GM23338 (cell line): ENCODE measurements at regions not wholly inside any gene's neighbourhood (a gene's known extent, or its start where the extent isn't known, plus 50 kb on each side); places are given as distances from the start of the nearest gene placed in this dataset.

ENCODE experiments used
- ATAC-seq: fragments of 200-7000 bp; cut with Tn5 transposase; 3 replicates; pipeline ENCODE4 v1.9.1; 2020
- DNase-seq: peaks from one replicate; pipeline ENCODE4 v3.0.0-alpha.2; 2015; ENCODE audit warnings: low spot score
- H2AFZ ChIP-seq: fragments of 200-600 bp; sonication (generic); 2 replicates; pipeline ENCODE4 v1.8.0; 2016; ENCODE audit warnings: antibody characterized with exemption, mild to moderate bottlenecking, moderate library complexity
- H3F3A ChIP-seq: fragments of 200-600 bp; sonication (generic); replicated peaks from 2 replicates; pipeline ENCODE4 v1.8.0; 2017; ENCODE audit warnings: antibody characterized with exemption, mixed run types, low read depth
- H3K27ac ChIP-seq: fragments of 200-600 bp; sonication (generic); 2 replicates; pipeline ENCODE4 v1.6.1; 2016; ENCODE audit warnings: low read depth
- H3K27me3 ChIP-seq: fragments of 200-600 bp; sonication (generic); 2 replicates; pipeline ENCODE4 v1.8.0; 2016; ENCODE audit warnings: mild to moderate bottlenecking, mixed run types, moderate library complexity; ENCODE audit not compliant: insufficient read depth
- H3K36me3 ChIP-seq: fragments of 200-600 bp; sonication (generic); 2 replicates; pipeline ENCODE4 v1.8.0; 2016; ENCODE audit warnings: mild to moderate bottlenecking; ENCODE audit not compliant: insufficient read depth
- H3K4me1 ChIP-seq: fragments of 200-600 bp; sonication (generic); 2 replicates; pipeline ENCODE4 v1.8.0; 2016; ENCODE audit warnings: mild to moderate bottlenecking, moderate library complexity; ENCODE audit not compliant: insufficient read depth
- H3K4me2 ChIP-seq: fragments of 200-600 bp; sonication (generic); 2 replicates; pipeline ENCODE4 v1.7.1; 2017; ENCODE audit warnings: mixed run types
- H3K4me3 ChIP-seq: fragments of 200-600 bp; sonication (generic); 2 replicates; pipeline ENCODE4 v1.6.1; 2016; ENCODE audit warnings: mixed run types
- H3K79me2 ChIP-seq: fragments of 200-600 bp; sonication (generic); replicated peaks from 2 replicates; pipeline ENCODE4 v1.8.0; 2017; ENCODE audit warnings: mild to moderate bottlenecking; ENCODE audit not compliant: insufficient read depth
- H3K9me2 ChIP-seq: fragments of 200-600 bp; sonication (generic); 2 replicates; pipeline ENCODE4 v1.8.0; 2017; ENCODE audit not compliant: insufficient read depth
- H4K20me1 ChIP-seq: fragments of 200-600 bp; sonication (generic); replicated peaks from 2 replicates; pipeline ENCODE4 v1.8.0; 2017; ENCODE audit warnings: mild to moderate bottlenecking; ENCODE audit not compliant: insufficient read depth
- H3K27ac Mint-ChIP-seq: 2 replicates; pipeline ENCODE4 v1.8.0; 2020; ENCODE audit warnings: inconsistent platforms, mild to moderate bottlenecking, moderate library complexity, mixed read lengths
- H3K27me3 Mint-ChIP-seq: 3 replicates; pipeline ENCODE4 v1.8.0; 2022; ENCODE audit warnings: low read depth, mild to moderate bottlenecking, moderate library complexity, mixed read lengths, inconsistent platforms; ENCODE audit not compliant: insufficient read depth, poor library complexity
- H3K36me3 Mint-ChIP-seq: 3 replicates; pipeline ENCODE4 v1.8.0; 2021; ENCODE audit warnings: low read depth, mild to moderate bottlenecking, inconsistent platforms, moderate library complexity, mixed read lengths
- H3K4me1 Mint-ChIP-seq: 3 replicates; pipeline ENCODE4 v1.8.0; 2020; ENCODE audit warnings: mild to moderate bottlenecking, inconsistent platforms, mixed read lengths
- H3K4me3 Mint-ChIP-seq: 3 replicates; pipeline ENCODE4 v1.8.0; 2021; ENCODE audit warnings: moderate library complexity, mild to moderate bottlenecking, inconsistent platforms, mixed read lengths
- H3K9me3 Mint-ChIP-seq: 3 replicates; pipeline ENCODE4 v1.8.0; 2020; ENCODE audit warnings: moderate library complexity, mild to moderate bottlenecking, inconsistent platforms, mixed read lengths
- CREB1 ChIP-seq: fragments of 250-450 bp; sonication (Bioruptor Pico); IDR thresholded peaks from 2 replicates; pipeline ENCODE4 v1.5.0; 2020; ENCODE audit warnings: low read depth, mild to moderate bottlenecking, moderate library complexity
- EZH2 ChIP-seq: fragments of 200-600 bp; sonication (generic); IDR thresholded peaks from one replicate; pipeline ENCODE4 v1.8.0; 2017; ENCODE audit warnings: antibody characterized with exemption, mild to moderate bottlenecking, low read depth; ENCODE audit not compliant: unreplicated experiment
- EZH2phosphoT487 ChIP-seq: fragments of 200-600 bp; sonication (generic); IDR thresholded peaks from one replicate; pipeline ENCODE4 v1.8.1; 2018; ENCODE audit warnings: antibody characterized with exemption; ENCODE audit not compliant: unreplicated experiment
- JUNB ChIP-seq: IDR thresholded peaks from one replicate; pipeline ENCODE4 v1.6.1; 2016; ENCODE audit warnings: antibody characterized with exemption; ENCODE audit not compliant: unreplicated experiment
- NANOG ChIP-seq: IDR thresholded peaks from 2 replicates; pipeline ENCODE4 v1.6.1; 2016; ENCODE audit warnings: antibody characterized with exemption, borderline replicate concordance
- POLR2AphosphoS5 ChIP-seq: IDR thresholded peaks from 2 replicates; pipeline ENCODE4 v1.6.1; 2016; ENCODE audit warnings: antibody characterized with exemption, low read depth
- REST ChIP-seq: IDR thresholded peaks from one replicate; pipeline ENCODE4 v1.6.1; 2018; ENCODE audit warnings: antibody characterized with exemption; ENCODE audit not compliant: unreplicated experiment
- STAT1 ChIP-seq: IDR thresholded peaks from one replicate; pipeline ENCODE4 v1.6.1; 2016; ENCODE audit warnings: antibody characterized with exemption; ENCODE audit not compliant: unreplicated experiment
- ZNF114 ChIP-seq: fragments of 250-450 bp; sonication (Bioruptor Pico); IDR thresholded peaks from 2 replicates; pipeline ENCODE4 v1.5.0; 2020; ENCODE audit warnings: mild to moderate bottlenecking, moderate library complexity
- ZNF331 ChIP-seq: fragments of 250-450 bp; sonication (Bioruptor Pico); IDR thresholded peaks from 2 replicates; pipeline ENCODE4 v1.5.0; 2020; ENCODE audit warnings: low read depth, mild to moderate bottlenecking, moderate library complexity
- TF ChIP-seq, protein P1 (sequence below): IDR thresholded peaks from 2 replicates; pipeline ENCODE4 v1.6.1; 2016; ENCODE audit warnings: antibody characterized with exemption
- TF ChIP-seq, protein P2 (sequence below): fragments of 250-450 bp; sonication (Bioruptor Pico); IDR thresholded peaks from 2 replicates; pipeline ENCODE4 v1.5.0; 2020; ENCODE audit warnings: mild to moderate bottlenecking, moderate library complexity
- TF ChIP-seq, protein P3 (sequence below), 2 experiments: fragments of 200-600 bp in 1 of 2; sonication (generic) in 1 of 2; conservative IDR thresholded peaks; 2 replicates each; pipeline versions ENCODE4 v1.5.1 to v1.6.1; 2016 to 2017; ENCODE audit warnings: antibody characterized with exemption in 2 of 2, low read depth in 2 of 2, mild to moderate bottlenecking in 2 of 2, moderate library complexity in 1 of 2

- DNase-seq = no peak
Measured at GRCh38 chr18:78918707-78919106, 60.9 kb upstream of the SALL3 start.

More at GRCh38 chr18:78918707-78919106, 60.9 kb upstream of the SALL3 start:
- Histone ChIP-seq H3K4me1 (no peaks in the 10 kb centered on the region), H3K9me2 (no peaks in the 10 kb centered on the region), H4K20me1 (no peaks in the 10 kb centered on the region), H3K27ac (no peak overlapping the region), H3K79me2 (no peaks in the 10 kb centered on the region), H3K4me3 (no peak overlapping the region), H3F3A (no peaks in the 10 kb centered on the region), H3K36me3 (no peaks in the 10 kb centered on the region), H3K4me2 (no peak overlapping the region), H3K27me3 (no peaks in the 10 kb centered on the region), H2AFZ (no peak overlapping the region)
- peaks cover 11% of the 10 kb centered on the region for H3K36me3 Mint-ChIP-seq
- TF ChIP-seq JUNB = no peak
- no peak for TF ChIP-seq POLR2AphosphoS5
- TF ChIP-seq NANOG = no peak
- TF ChIP-seq REST = no peak
- TF ChIP-seq, protein P1, sequence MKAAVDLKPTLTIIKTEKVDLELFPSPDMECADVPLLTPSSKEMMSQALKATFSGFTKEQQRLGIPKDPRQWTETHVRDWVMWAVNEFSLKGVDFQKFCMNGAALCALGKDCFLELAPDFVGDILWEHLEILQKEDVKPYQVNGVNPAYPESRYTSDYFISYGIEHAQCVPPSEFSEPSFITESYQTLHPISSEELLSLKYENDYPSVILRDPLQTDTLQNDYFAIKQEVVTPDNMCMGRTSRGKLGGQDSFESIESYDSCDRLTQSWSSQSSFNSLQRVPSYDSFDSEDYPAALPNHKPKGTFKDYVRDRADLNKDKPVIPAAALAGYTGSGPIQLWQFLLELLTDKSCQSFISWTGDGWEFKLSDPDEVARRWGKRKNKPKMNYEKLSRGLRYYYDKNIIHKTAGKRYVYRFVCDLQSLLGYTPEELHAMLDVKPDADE = no peak
- TF ChIP-seq, protein P2, sequence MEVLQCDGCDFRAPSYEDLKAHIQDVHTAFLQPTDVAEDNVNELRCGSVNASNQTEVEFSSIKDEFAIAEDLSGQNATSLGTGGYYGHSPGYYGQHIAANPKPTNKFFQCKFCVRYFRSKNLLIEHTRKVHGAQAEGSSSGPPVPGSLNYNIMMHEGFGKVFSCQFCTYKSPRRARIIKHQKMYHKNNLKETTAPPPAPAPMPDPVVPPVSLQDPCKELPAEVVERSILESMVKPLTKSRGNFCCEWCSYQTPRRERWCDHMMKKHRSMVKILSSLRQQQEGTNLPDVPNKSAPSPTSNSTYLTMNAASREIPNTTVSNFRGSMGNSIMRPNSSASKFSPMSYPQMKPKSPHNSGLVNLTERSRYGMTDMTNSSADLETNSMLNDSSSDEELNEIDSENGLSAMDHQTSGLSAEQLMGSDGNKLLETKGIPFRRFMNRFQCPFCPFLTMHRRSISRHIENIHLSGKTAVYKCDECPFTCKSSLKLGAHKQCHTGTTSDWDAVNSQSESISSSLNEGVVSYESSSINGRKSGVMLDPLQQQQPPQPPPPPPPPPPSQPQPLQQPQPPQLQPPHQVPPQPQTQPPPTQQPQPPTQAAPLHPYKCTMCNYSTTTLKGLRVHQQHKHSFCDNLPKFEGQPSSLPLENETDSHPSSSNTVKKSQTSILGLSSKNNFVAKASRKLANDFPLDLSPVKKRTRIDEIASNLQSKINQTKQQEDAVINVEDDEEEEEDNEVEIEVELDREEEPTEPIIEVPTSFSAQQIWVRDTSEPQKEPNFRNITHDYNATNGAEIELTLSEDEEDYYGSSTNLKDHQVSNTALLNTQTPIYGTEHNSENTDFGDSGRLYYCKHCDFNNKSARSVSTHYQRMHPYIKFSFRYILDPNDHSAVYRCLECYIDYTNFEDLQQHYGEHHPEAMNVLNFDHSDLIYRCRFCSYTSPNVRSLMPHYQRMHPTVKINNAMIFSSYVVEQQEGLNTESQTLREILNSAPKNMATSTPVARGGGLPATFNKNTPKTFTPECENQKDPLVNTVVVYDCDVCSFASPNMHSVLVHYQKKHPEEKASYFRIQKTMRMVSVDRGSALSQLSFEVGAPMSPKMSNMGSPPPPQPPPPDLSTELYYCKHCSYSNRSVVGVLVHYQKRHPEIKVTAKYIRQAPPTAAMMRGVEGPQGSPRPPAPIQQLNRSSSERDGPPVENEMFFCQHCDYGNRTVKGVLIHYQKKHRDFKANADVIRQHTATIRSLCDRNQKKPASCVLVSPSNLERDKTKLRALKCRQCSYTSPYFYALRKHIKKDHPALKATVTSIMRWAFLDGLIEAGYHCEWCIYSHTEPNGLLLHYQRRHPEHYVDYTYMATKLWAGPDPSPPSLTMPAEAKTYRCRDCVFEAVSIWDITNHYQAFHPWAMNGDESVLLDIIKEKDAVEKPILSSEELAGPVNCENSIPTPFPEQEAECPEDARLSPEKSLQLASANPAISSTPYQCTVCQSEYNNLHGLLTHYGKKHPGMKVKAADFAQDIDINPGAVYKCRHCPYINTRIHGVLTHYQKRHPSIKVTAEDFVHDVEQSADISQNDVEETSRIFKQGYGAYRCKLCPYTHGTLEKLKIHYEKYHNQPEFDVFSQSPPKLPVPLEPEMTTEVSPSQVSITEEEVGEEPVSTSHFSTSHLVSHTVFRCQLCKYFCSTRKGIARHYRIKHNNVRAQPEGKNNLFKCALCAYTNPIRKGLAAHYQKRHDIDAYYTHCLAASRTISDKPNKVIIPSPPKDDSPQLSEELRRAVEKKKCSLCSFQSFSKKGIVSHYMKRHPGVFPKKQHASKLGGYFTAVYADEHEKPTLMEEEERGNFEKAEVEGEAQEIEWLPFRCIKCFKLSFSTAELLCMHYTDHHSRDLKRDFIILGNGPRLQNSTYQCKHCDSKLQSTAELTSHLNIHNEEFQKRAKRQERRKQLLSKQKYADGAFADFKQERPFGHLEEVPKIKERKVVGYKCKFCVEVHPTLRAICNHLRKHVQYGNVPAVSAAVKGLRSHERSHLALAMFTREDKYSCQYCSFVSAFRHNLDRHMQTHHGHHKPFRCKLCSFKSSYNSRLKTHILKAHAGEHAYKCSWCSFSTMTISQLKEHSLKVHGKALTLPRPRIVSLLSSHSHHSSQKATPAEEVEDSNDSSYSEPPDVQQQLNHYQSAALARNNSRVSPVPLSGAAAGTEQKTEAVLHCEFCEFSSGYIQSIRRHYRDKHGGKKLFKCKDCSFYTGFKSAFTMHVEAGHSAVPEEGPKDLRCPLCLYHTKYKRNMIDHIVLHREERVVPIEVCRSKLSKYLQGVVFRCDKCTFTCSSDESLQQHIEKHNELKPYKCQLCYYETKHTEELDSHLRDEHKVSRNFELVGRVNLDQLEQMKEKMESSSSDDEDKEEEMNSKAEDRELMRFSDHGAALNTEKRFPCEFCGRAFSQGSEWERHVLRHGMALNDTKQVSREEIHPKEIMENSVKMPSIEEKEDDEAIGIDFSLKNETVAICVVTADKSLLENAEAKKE (CRISPR knock-in tag) = no peak
- TF ChIP-seq EZH2 = no peak
- TF ChIP-seq, protein P3, sequence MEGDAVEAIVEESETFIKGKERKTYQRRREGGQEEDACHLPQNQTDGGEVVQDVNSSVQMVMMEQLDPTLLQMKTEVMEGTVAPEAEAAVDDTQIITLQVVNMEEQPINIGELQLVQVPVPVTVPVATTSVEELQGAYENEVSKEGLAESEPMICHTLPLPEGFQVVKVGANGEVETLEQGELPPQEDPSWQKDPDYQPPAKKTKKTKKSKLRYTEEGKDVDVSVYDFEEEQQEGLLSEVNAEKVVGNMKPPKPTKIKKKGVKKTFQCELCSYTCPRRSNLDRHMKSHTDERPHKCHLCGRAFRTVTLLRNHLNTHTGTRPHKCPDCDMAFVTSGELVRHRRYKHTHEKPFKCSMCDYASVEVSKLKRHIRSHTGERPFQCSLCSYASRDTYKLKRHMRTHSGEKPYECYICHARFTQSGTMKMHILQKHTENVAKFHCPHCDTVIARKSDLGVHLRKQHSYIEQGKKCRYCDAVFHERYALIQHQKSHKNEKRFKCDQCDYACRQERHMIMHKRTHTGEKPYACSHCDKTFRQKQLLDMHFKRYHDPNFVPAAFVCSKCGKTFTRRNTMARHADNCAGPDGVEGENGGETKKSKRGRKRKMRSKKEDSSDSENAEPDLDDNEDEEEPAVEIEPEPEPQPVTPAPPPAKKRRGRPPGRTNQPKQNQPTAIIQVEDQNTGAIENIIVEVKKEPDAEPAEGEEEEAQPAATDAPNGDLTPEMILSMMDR (conservative IDR thresholded peaks at IDR 0.05; ENCODE audit: low read depth in 2 of 2) = no peak
- no peak for TF ChIP-seq ZNF114 (CRISPR knock-in tag)
- TF ChIP-seq ZNF331 (CRISPR knock-in tag) = no peak
- TF ChIP-seq STAT1 = no peak
- no peak for TF ChIP-seq CREB1 (CRISPR knock-in tag)
- TF ChIP-seq EZH2phosphoT487 = no peak
- no peak overlapping the region for H3K4me3 Mint-ChIP-seq
- H3K27me3 Mint-ChIP-seq = no peaks in the 10 kb centered on the region
- peaks cover 38% of the 10 kb centered on the region for H3K9me3 Mint-ChIP-seq
- ATAC-seq = no peak
- no peaks in the 10 kb centered on the region for H3K4me1 Mint-ChIP-seq
- H3K27ac Mint-ChIP-seq = no peak overlapping the region
